GM23338 (cell line): ENCODE measurements at regions not wholly inside any gene's neighbourhood (a gene's known extent, or its start where the extent isn't known, plus 50 kb on each side); places are given as distances from the start of the nearest gene placed in this dataset.

ENCODE experiments used
- ATAC-seq: fragments of 200-7000 bp; cut with Tn5 transposase; 3 replicates; pipeline ENCODE4 v1.9.1; 2020
- DNase-seq: peaks from one replicate; pipeline ENCODE4 v3.0.0-alpha.2; 2015; ENCODE audit warnings: low spot score
- H2AFZ ChIP-seq: fragments of 200-600 bp; sonication (generic); 2 replicates; pipeline ENCODE4 v1.8.0; 2016; ENCODE audit warnings: antibody characterized with exemption, mild to moderate bottlenecking, moderate library complexity
- H3F3A ChIP-seq: fragments of 200-600 bp; sonication (generic); replicated peaks from 2 replicates; pipeline ENCODE4 v1.8.0; 2017; ENCODE audit warnings: antibody characterized with exemption, mixed run types, low read depth
- H3K27ac ChIP-seq: fragments of 200-600 bp; sonication (generic); 2 replicates; pipeline ENCODE4 v1.6.1; 2016; ENCODE audit warnings: low read depth
- H3K27me3 ChIP-seq: fragments of 200-600 bp; sonication (generic); 2 replicates; pipeline ENCODE4 v1.8.0; 2016; ENCODE audit warnings: mild to moderate bottlenecking, mixed run types, moderate library complexity; ENCODE audit not compliant: insufficient read depth
- H3K36me3 ChIP-seq: fragments of 200-600 bp; sonication (generic); 2 replicates; pipeline ENCODE4 v1.8.0; 2016; ENCODE audit warnings: mild to moderate bottlenecking; ENCODE audit not compliant: insufficient read depth
- H3K4me1 ChIP-seq: fragments of 200-600 bp; sonication (generic); 2 replicates; pipeline ENCODE4 v1.8.0; 2016; ENCODE audit warnings: mild to moderate bottlenecking, moderate library complexity; ENCODE audit not compliant: insufficient read depth
- H3K4me2 ChIP-seq: fragments of 200-600 bp; sonication (generic); 2 replicates; pipeline ENCODE4 v1.7.1; 2017; ENCODE audit warnings: mixed run types
- H3K4me3 ChIP-seq: fragments of 200-600 bp; sonication (generic); 2 replicates; pipeline ENCODE4 v1.6.1; 2016; ENCODE audit warnings: mixed run types
- H3K79me2 ChIP-seq: fragments of 200-600 bp; sonication (generic); replicated peaks from 2 replicates; pipeline ENCODE4 v1.8.0; 2017; ENCODE audit warnings: mild to moderate bottlenecking; ENCODE audit not compliant: insufficient read depth
- H3K9me2 ChIP-seq: fragments of 200-600 bp; sonication (generic); 2 replicates; pipeline ENCODE4 v1.8.0; 2017; ENCODE audit not compliant: insufficient read depth
- H4K20me1 ChIP-seq: fragments of 200-600 bp; sonication (generic); replicated peaks from 2 replicates; pipeline ENCODE4 v1.8.0; 2017; ENCODE audit warnings: mild to moderate bottlenecking; ENCODE audit not compliant: insufficient read depth
- H3K27ac Mint-ChIP-seq: 2 replicates; pipeline ENCODE4 v1.8.0; 2020; ENCODE audit warnings: inconsistent platforms, mild to moderate bottlenecking, moderate library complexity, mixed read lengths
- H3K27me3 Mint-ChIP-seq: 3 replicates; pipeline ENCODE4 v1.8.0; 2022; ENCODE audit warnings: low read depth, mild to moderate bottlenecking, moderate library complexity, mixed read lengths, inconsistent platforms; ENCODE audit not compliant: insufficient read depth, poor library complexity
- H3K36me3 Mint-ChIP-seq: 3 replicates; pipeline ENCODE4 v1.8.0; 2021; ENCODE audit warnings: low read depth, mild to moderate bottlenecking, inconsistent platforms, moderate library complexity, mixed read lengths
- H3K4me1 Mint-ChIP-seq: 3 replicates; pipeline ENCODE4 v1.8.0; 2020; ENCODE audit warnings: mild to moderate bottlenecking, inconsistent platforms, mixed read lengths
- H3K4me3 Mint-ChIP-seq: 3 replicates; pipeline ENCODE4 v1.8.0; 2021; ENCODE audit warnings: moderate library complexity, mild to moderate bottlenecking, inconsistent platforms, mixed read lengths
- H3K9me3 Mint-ChIP-seq: 3 replicates; pipeline ENCODE4 v1.8.0; 2020; ENCODE audit warnings: moderate library complexity, mild to moderate bottlenecking, inconsistent platforms, mixed read lengths
- EZH2 ChIP-seq: fragments of 200-600 bp; sonication (generic); IDR thresholded peaks from one replicate; pipeline ENCODE4 v1.8.0; 2017; ENCODE audit warnings: antibody characterized with exemption, mild to moderate bottlenecking, low read depth; ENCODE audit not compliant: unreplicated experiment
- EZH2phosphoT487 ChIP-seq: fragments of 200-600 bp; sonication (generic); IDR thresholded peaks from one replicate; pipeline ENCODE4 v1.8.1; 2018; ENCODE audit warnings: antibody characterized with exemption; ENCODE audit not compliant: unreplicated experiment
- JUNB ChIP-seq: IDR thresholded peaks from one replicate; pipeline ENCODE4 v1.6.1; 2016; ENCODE audit warnings: antibody characterized with exemption; ENCODE audit not compliant: unreplicated experiment
- NANOG ChIP-seq: IDR thresholded peaks from 2 replicates; pipeline ENCODE4 v1.6.1; 2016; ENCODE audit warnings: antibody characterized with exemption, borderline replicate concordance
- POLR2AphosphoS5 ChIP-seq: IDR thresholded peaks from 2 replicates; pipeline ENCODE4 v1.6.1; 2016; ENCODE audit warnings: antibody characterized with exemption, low read depth
- REST ChIP-seq: IDR thresholded peaks from one replicate; pipeline ENCODE4 v1.6.1; 2018; ENCODE audit warnings: antibody characterized with exemption; ENCODE audit not compliant: unreplicated experiment
- STAT1 ChIP-seq: IDR thresholded peaks from one replicate; pipeline ENCODE4 v1.6.1; 2016; ENCODE audit warnings: antibody characterized with exemption; ENCODE audit not compliant: unreplicated experiment
- ZNF114 ChIP-seq: fragments of 250-450 bp; sonication (Bioruptor Pico); IDR thresholded peaks from 2 replicates; pipeline ENCODE4 v1.5.0; 2020; ENCODE audit warnings: mild to moderate bottlenecking, moderate library complexity
- ZNF331 ChIP-seq: fragments of 250-450 bp; sonication (Bioruptor Pico); IDR thresholded peaks from 2 replicates; pipeline ENCODE4 v1.5.0; 2020; ENCODE audit warnings: low read depth, mild to moderate bottlenecking, moderate library complexity
- TF ChIP-seq, protein P1 (sequence below): fragments of 250-450 bp; sonication (Bioruptor Pico); IDR thresholded peaks from 2 replicates; pipeline ENCODE4 v1.5.0; 2020; ENCODE audit warnings: mild to moderate bottlenecking, moderate library complexity
- TF ChIP-seq, protein P2 (sequence below): IDR thresholded peaks from 2 replicates; pipeline ENCODE4 v1.6.1; 2016; ENCODE audit warnings: antibody characterized with exemption
- TF ChIP-seq, protein P3 (sequence below), 2 experiments: fragments of 200-600 bp in 1 of 2; sonication (generic) in 1 of 2; conservative IDR thresholded peaks; 2 replicates each; pipeline versions ENCODE4 v1.5.1 to v1.6.1; 2016 to 2017; ENCODE audit warnings: antibody characterized with exemption in 2 of 2, low read depth in 2 of 2, mild to moderate bottlenecking in 2 of 2, moderate library complexity in 1 of 2

DNA sequence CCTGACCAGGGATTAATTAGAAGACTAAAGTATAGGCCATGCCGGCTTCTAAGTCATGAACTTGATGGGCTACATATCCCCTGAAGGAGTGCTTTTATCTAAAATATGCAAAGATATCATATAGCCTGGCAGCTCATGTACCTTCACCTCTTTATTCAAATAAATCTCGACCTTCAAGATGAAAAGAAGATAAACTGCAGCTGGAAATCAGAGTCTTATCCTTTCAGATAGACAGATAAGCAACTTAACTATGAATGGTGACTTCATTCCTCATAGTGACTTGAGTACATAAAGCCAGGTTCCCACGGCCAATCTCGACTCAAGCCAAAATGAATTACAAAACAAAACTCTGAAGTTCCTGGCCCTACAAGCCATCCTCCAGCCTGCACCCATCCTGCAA is 165.3 kb upstream of the KLHL29 start:
- Histone ChIP-seq H3K36me3 (no peaks in the 10 kb centered on the region), H2AFZ (no peak overlapping the region)

More for the DNA sequence above, 165.3 kb upstream of the KLHL29 start:
- H3K27ac ChIP-seq: no peak overlapping the region
- H3K27ac Mint-ChIP-seq: no peak overlapping the region
- H3K9me3 Mint-ChIP-seq: no peaks in the 10 kb centered on the region
- H3K4me3 ChIP-seq: no peak overlapping the region
- no peaks in the 10 kb centered on the region for H3K27me3 ChIP-seq
- no peak for ATAC-seq
- H3K4me1 Mint-ChIP-seq: no peaks in the 10 kb centered on the region
- peaks cover 10% of the 10 kb centered on the region for H3K9me2 ChIP-seq
- no peaks in the 10 kb centered on the region for H3K27me3 Mint-ChIP-seq
- no peak overlapping the region for H3K4me3 Mint-ChIP-seq
- H3K36me3 Mint-ChIP-seq: no peaks in the 10 kb centered on the region
- no peak overlapping the region for H3K4me2 ChIP-seq
- H3F3A ChIP-seq: no peaks in the 10 kb centered on the region
- H3K79me2 ChIP-seq: no peaks in the 10 kb centered on the region
- TF ChIP-seq, protein P1, sequence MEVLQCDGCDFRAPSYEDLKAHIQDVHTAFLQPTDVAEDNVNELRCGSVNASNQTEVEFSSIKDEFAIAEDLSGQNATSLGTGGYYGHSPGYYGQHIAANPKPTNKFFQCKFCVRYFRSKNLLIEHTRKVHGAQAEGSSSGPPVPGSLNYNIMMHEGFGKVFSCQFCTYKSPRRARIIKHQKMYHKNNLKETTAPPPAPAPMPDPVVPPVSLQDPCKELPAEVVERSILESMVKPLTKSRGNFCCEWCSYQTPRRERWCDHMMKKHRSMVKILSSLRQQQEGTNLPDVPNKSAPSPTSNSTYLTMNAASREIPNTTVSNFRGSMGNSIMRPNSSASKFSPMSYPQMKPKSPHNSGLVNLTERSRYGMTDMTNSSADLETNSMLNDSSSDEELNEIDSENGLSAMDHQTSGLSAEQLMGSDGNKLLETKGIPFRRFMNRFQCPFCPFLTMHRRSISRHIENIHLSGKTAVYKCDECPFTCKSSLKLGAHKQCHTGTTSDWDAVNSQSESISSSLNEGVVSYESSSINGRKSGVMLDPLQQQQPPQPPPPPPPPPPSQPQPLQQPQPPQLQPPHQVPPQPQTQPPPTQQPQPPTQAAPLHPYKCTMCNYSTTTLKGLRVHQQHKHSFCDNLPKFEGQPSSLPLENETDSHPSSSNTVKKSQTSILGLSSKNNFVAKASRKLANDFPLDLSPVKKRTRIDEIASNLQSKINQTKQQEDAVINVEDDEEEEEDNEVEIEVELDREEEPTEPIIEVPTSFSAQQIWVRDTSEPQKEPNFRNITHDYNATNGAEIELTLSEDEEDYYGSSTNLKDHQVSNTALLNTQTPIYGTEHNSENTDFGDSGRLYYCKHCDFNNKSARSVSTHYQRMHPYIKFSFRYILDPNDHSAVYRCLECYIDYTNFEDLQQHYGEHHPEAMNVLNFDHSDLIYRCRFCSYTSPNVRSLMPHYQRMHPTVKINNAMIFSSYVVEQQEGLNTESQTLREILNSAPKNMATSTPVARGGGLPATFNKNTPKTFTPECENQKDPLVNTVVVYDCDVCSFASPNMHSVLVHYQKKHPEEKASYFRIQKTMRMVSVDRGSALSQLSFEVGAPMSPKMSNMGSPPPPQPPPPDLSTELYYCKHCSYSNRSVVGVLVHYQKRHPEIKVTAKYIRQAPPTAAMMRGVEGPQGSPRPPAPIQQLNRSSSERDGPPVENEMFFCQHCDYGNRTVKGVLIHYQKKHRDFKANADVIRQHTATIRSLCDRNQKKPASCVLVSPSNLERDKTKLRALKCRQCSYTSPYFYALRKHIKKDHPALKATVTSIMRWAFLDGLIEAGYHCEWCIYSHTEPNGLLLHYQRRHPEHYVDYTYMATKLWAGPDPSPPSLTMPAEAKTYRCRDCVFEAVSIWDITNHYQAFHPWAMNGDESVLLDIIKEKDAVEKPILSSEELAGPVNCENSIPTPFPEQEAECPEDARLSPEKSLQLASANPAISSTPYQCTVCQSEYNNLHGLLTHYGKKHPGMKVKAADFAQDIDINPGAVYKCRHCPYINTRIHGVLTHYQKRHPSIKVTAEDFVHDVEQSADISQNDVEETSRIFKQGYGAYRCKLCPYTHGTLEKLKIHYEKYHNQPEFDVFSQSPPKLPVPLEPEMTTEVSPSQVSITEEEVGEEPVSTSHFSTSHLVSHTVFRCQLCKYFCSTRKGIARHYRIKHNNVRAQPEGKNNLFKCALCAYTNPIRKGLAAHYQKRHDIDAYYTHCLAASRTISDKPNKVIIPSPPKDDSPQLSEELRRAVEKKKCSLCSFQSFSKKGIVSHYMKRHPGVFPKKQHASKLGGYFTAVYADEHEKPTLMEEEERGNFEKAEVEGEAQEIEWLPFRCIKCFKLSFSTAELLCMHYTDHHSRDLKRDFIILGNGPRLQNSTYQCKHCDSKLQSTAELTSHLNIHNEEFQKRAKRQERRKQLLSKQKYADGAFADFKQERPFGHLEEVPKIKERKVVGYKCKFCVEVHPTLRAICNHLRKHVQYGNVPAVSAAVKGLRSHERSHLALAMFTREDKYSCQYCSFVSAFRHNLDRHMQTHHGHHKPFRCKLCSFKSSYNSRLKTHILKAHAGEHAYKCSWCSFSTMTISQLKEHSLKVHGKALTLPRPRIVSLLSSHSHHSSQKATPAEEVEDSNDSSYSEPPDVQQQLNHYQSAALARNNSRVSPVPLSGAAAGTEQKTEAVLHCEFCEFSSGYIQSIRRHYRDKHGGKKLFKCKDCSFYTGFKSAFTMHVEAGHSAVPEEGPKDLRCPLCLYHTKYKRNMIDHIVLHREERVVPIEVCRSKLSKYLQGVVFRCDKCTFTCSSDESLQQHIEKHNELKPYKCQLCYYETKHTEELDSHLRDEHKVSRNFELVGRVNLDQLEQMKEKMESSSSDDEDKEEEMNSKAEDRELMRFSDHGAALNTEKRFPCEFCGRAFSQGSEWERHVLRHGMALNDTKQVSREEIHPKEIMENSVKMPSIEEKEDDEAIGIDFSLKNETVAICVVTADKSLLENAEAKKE (CRISPR knock-in tag): no peak
- TF ChIP-seq, protein P2, sequence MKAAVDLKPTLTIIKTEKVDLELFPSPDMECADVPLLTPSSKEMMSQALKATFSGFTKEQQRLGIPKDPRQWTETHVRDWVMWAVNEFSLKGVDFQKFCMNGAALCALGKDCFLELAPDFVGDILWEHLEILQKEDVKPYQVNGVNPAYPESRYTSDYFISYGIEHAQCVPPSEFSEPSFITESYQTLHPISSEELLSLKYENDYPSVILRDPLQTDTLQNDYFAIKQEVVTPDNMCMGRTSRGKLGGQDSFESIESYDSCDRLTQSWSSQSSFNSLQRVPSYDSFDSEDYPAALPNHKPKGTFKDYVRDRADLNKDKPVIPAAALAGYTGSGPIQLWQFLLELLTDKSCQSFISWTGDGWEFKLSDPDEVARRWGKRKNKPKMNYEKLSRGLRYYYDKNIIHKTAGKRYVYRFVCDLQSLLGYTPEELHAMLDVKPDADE: no peak
- TF ChIP-seq POLR2AphosphoS5: no peak
- TF ChIP-seq, protein P3, sequence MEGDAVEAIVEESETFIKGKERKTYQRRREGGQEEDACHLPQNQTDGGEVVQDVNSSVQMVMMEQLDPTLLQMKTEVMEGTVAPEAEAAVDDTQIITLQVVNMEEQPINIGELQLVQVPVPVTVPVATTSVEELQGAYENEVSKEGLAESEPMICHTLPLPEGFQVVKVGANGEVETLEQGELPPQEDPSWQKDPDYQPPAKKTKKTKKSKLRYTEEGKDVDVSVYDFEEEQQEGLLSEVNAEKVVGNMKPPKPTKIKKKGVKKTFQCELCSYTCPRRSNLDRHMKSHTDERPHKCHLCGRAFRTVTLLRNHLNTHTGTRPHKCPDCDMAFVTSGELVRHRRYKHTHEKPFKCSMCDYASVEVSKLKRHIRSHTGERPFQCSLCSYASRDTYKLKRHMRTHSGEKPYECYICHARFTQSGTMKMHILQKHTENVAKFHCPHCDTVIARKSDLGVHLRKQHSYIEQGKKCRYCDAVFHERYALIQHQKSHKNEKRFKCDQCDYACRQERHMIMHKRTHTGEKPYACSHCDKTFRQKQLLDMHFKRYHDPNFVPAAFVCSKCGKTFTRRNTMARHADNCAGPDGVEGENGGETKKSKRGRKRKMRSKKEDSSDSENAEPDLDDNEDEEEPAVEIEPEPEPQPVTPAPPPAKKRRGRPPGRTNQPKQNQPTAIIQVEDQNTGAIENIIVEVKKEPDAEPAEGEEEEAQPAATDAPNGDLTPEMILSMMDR (conservative IDR thresholded peaks at IDR 0.05; ENCODE audit: low read depth in 2 of 2): no peak
- TF ChIP-seq ZNF331 (CRISPR knock-in tag): no peak
- no peak for TF ChIP-seq NANOG
- no peak for TF ChIP-seq STAT1
- no peak for TF ChIP-seq EZH2phosphoT487
- TF ChIP-seq ZNF114 (CRISPR knock-in tag): no peak
- no peak for TF ChIP-seq EZH2
- no peak for TF ChIP-seq JUNB
- no peak for TF ChIP-seq REST
- no peaks in the 10 kb centered on the region for H4K20me1 ChIP-seq
- no peak for DNase-seq
- H3K4me1 ChIP-seq: no peaks in the 10 kb centered on the region
